HG02852 (cell line): ENCODE measurements at regions not wholly inside any gene's neighbourhood (a gene's known extent, or its start where the extent isn't known, plus 50 kb on each side); places are given as distances from the start of the nearest gene placed in this dataset.
"Not testable (repeated sequence)": the region's sequence is repeated elsewhere in the genome, so short reads cannot be mapped to it uniquely, and the experiment has no call there.

Experiments
- ATAC-seq: cut with Tn5 transposase; IDR thresholded peaks from one replicate; pipeline ENCODE4 v1.9.1; 2021; ENCODE audit warnings: mild to moderate bottlenecking, moderate library complexity; ENCODE audit not compliant: unreplicated experiment

DNA sequence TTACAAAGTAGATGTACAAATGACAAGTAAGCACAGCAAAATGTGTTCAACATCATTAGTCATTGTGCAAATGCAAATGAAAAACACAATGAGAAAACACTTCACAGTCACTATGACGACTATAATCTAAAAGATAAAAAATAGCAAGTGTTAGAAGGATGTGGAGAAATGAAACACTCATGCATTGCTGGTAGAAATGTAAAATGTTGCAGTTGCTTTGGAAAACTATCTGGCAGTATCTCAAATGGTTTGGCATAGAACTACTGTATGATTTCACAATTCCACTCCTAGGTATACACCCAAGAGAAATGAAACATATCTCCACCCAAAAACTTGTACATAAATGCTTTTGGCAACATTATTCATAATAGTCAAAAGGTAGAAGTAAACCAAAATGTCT is 459.7 kb upstream of the TRAM1L1 start:
- no peak for ATAC-seq

DNA sequence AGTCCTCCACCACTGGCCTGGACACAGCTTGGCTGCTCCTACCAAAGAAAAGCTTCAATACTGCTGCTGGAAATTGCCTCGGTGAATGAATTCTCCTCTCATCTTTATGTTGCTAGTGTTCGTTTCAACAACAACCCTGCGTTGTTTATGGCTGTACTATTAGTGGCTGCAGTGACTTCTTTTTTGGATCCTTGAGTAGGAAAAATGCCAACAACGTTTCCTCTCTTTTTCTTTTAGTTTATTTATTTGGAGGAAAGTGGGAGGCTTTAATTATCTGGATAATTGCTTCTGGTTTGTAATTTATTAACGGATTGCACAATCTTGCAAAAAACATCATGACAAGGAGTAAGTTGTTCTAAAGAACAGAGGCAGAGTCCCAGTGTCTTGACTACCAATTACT is 464.1 kb upstream of the TRAM1L1 start:
- no peak for ATAC-seq

DNA sequence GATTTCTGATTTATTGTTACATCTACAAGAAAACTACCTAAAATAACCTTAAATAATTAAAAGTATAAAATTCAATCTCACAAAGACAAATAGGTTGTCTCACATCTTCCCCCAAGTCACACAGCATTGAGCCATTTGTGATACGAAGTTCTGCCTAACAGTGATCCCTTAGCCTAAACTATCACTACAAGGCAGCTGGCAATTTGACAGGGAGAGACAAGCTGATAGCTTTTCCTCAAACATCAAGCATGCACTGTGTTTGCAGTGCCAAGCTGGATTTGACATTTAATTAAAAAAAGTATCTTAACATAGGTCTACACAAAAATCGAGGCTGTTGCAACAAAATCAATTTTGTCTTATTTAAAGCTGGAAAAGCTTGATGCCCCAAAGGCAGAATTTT is 464.7 kb upstream of the TRAM1L1 start:
- ATAC-seq: no peak

DNA sequence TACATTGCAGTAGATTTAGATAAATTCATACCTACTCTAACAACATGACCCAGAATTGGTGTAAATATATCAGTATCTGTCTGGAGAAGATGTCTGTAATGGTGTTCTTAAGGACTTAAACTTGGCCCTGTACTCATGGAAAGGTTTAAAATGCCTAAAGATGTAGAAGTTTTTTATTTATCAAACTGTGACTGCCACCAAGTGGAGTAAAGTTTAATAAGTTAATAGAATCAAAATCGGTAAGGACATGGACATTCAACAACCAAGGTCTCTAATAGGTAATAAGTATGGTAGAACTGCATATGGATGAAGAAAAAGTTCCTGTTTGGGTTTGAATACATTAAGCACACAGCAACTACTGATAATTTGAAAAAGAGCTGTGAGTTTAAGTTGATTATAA is 474.0 kb upstream of the NDST3 start:
- no peak for ATAC-seq

DNA sequence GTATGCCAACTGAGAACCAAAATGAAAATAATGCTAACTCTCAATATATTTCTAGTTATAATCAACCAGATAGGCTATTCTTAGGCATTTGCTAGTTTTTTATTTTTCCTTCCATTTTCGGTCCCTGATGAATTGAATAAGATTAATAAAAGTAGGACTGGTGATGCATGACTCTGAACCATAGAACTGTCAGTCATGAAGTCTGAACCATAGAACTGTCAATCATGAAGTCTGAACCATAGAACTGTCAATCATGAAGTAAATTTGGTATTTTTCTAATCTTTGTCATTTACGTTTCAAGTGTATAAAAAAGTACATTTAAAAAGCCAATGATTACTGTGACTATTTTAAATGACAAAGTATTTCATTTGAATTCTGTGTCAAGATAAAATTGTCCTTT is 460.2 kb upstream of the NDST3 start:
- ATAC-seq: no peak

DNA sequence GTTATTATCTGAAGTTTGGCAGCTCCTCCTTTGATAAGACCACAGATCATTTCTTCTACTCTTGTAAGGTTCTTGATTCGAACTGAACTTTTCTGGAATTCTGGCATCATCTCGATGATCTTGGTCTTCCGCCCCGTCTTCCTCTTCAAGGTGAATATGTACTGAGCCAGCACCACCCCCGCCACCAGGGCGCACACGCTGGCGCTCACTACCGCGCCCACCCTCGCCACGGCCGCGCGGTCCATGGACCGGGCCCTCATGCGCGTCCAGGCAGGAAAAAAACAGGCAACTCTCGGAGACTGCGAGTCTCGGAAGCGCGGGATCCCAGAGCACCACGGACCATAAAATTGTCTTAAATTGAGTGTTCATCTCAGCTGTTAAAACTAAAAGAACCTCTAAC is 458.4 kb upstream of the NDST3 start:
- no peak for ATAC-seq

DNA sequence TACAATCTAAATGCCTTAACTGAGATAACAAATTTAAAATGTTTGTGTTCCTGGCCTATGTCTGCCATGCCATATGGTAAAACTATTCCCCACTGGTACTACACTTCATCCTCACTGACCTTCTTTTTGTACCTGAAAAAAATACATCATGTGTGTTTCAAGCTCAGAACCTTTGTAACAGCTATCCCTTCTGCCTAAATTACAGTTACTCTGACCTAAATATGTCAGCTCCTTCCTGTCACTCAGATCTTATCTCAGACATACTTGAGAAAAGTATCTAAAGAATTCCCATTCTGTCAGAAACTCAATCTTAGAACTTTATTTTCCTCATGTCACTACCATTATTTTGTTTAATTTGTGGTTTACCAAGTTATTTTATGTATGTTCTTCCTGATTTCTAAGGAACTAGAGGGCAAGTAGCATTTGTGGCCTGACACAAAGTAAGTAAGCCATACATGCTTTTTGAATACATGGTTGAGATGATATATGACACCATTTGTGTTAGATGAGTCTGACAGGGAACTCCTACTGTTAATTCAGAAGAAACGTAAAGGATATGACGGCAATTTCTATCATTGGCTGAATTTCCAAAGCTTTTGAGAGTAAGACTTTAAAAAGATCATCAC is 456.5 kb upstream of the NDST3 start:
- no peak for ATAC-seq

DNA sequence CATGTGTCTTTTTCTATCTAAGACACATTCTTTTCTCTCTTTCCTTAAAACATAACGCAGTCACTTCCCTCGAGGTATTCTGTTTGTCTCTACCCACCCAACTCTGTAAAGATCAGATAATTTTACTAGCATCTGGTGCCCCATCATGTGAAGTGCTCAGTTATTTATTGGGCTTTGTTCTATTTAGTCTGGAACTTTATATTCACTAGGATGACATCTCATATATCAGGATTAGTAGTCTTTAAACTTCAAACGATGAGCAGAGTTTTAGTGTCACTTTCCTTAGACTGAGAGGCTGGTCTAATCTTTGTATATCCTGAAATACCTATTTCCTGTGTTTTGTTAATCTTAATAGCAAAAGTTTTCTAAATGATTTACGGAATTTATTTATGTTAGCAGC is 445.5 kb upstream of the NDST3 start:
- no peak for ATAC-seq

DNA sequence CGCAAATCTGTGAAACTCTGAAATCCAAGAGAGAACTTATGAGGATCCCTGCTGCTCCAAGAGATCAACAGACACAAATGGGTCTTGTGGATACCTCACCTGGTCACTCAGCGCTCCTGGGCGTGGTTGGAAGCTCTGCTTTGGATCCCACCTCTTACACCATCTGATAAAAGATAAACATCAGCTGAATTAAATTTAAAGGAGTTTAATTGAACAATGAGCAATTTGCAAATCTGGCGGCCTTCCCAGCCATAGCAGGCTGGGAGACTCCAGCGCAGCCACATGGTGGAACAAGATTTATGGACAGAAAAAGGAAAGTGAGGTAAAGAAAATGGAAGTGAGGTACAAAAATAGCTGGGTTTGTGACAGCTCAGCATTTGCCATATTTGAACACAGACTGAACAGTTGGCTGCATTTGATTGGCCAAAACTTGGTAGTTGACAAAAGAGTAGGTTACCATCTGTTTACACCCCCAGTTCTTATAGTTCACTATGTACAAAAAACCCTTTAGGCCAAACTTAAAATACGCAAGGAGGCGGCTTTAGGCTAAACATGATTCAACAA is 437.3 kb upstream of the NDST3 start:
- no peak for ATAC-seq

DNA sequence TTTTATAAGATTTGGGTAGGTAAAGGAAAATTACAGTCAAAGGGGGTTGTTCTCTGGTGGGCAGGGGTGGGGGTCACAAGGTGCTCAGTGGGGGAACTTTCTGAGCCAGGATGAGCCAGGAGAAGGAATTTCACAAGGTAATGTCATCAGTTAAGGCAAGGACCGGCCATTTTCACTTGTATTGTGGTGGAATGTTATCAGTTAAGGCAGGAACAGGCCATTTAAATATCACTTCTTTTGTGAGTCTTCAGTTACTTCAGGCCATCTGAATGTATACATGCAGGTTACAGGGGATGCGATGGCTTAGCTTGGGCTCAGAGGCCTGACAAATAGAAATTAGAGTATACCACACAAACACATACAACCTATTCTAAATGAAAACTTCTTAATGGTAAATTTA is 434.9 kb upstream of the NDST3 start:
- not testable (repeated sequence) for ATAC-seq

DNA sequence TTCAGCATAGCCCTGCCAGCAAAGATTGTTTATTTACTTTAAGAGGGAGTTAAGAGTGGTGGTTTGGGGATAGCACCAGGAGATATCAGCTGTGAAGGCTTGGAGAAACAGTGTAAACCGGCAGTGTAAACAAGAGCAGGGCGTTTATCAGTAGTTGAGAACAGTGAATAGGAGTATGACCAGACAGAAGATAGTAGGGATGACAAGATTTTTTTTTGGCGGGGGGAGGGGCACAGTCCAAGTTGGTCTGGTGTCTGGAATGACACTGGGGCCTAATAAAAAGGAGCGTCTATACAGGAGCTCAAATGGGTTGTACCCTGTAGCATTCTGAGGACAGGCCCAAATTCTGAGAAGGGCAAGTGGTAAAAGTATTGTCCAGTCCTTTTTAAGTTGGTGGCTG is 433.4 kb upstream of the NDST3 start:
- ATAC-seq: not testable (repeated sequence)

DNA sequence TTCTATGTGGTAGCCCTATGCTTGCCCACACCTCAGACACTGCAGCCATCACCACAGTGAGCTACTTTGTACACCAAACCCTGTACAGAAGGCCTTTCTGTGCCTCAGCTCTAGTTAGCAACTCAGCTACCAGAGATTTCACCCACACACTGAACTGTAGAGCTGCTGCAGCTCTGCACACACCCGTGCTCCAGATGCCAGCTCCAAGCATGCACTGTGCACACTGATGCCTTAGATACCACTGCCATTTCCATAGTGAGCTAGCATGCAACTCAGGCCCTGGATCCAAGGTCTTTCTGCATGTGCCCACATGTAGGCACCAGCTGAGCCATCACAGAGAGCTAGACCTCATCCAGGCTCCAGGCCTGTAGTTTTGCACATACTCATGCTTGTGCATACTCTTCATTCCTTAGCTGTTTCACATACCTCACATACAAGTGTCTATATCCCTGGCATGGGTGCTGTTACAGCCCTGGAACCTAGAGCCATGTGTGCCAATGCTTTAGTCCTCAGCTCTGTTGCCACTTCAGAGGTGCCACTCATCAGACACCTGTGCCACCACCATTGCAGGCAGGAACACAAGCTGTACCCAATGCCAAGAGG is 423.5 kb upstream of the NDST3 start:
- ATAC-seq: no peak

DNA sequence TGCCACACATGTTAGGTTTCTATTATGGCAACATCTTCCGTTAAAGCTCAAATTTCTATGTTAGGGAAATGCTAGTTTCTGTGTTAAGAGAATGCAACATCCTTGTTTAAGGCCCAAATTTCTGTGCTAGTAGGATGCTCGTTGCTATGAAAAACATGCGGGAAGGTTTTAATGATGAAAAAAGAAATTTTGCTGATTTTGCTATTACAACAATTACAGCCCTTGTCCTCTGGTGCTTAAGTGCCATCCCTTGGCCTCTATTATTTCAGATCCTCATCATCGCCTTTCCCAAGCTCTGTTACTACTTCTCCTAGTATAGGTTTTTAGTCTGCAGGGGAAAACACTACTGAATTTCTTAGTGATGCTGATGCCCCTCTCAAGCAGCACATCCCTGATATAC is 412.6 kb upstream of the NDST3 start:
- ATAC-seq: no peak

DNA sequence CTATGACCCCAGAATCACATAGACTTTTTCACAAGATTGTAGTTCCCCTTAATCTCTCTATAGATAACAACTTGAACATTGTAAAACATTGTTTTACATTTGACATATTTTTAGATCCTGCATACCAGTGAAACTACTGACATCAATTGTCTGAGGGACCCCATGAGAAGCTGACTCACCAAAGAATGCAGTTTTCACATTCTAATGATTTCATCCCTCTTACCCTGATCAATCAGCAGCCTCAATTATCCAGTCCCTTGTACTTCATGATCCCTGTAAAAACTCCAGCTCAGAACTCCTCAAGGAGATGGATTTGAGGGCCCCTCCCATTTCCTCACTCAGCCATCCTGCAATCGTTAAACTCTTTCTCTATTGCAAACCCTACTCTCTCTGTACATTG is 411.0 kb upstream of the NDST3 start:
- ATAC-seq: no peak

DNA sequence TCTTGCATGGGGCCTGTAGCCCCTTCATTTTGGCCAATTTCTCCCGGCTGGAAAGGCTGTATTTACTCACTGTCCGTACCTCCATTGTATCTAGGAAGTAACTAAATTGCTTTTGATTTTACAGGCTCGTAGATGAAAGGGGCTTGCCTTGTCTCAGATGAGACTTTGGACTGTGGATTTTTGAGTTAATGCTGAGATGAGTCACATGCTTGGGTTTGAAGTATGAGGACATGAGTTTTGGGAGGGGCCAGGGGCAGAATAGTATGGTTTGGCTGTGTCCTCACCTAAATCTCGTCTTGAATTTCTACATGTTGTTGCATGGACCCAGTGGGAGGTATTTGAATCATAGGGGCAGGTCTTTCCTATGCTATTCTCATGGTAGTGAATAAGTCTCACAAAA is 407.6 kb upstream of the NDST3 start:
- ATAC-seq: no peak

DNA sequence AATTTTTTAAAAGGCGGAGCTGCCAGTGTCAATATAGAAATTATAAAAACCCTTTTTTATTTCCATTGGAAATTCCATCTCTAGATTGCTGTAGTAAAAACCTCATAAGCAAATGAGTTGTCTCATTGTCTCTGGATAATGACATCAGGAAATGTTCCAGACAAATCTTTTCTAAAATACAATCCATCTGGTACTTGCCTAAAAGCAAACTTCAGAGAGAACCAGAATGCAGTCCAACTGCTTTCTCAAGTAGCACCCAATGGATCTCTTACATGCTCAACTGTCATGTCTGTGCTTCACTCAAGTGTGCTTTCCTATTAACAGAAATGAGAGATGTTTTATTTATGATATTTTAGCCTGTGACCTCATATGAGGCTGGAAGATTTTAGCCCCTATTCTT is 399.6 kb upstream of the NDST3 start:
- no peak for ATAC-seq

DNA sequence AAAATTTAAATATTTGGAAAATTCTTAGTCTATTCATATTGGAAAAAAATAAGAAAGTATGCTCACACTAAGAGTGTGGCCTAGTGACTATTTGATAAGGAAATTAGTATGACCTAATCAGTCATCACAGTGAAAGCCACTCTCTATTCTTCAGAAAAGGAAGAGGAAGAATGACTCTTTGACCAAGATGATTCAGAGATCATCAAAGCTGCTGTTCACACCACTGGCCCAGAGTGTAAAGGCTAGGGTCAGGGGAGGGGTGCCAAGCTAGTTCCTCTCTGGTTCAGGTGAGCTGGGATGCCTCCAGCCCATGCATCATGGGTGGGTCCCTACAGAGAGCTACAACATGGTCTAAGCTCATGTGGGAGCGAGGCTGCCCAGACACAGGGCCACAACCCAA is 396.9 kb upstream of the NDST3 start:
- ATAC-seq: no peak

DNA sequence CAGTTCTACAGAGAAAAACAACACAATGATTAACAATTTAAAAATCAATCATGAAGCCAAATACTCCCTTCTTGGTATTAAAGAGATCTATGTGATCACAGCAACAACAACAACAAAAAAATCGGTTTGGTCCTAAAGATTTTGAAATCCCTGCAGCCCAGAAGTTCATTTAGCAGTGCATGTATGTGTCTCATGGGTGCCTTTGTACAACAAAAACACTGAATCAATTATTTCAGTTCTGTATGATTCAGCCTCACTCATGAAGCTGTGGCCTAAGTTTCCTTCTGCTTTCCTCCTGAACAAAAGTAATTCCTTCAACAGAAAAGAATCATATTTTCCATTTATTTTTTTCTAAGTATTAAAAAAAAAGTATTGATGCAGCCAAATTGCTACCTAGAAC is 393.4 kb upstream of the NDST3 start:
- ATAC-seq: no peak

DNA sequence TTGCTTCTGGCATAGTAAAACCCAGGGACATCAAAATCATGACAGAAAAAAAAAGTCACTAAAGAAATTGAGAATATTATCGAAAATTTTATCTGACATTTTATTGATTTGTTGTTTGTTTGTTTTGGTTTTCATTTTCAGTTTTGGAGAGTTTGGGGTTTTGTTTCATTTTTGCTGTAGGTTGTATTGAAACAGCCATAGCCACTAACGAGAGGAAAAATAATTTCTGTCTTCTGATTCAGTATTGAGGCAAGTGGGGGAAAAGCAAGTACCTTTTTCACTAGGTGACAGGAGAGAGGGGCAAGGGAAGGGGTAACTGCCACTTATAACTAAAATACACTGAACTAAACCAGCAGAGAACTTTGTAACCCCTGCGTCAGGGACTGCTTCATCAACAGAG is 392.8 kb upstream of the NDST3 start:
- ATAC-seq: no peak

DNA sequence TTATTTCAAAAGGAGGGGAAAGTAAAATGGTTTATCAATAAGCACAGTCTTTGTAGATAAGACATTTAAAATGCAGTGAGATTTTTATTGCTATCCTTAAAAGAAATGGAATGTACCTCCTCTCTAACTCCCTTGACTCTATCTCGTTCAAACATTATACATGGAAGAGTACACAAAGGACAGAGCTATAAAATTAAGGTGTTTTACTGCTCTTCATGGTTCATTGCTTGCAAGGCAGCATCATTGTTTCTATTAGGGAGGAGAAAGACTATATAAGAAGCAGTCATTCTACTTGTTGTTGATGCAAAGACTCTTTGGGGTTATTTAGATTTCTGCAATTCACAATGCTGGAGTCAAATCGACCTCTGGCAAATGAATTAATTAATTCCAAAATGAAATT is 380.2 kb upstream of the NDST3 start:
- ATAC-seq: no peak

DNA sequence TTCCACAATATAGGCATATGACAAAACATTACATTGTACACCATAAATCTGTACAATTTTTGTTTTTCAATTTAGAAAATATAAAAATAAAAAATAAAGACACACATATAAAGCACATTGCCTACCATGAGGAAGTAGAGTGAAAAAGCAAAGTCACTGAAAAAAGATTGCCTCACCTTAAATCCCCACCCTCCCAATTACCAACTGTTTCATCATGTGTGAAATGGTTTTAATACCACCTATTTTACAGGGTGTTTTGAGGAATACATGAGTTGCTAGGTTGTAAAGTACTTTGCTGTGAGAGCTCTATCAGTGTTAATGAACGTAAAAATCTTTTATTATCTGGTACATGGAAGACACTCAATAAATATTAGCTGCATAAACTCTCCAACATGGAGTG is 373.6 kb upstream of the NDST3 start:
- no peak for ATAC-seq

DNA sequence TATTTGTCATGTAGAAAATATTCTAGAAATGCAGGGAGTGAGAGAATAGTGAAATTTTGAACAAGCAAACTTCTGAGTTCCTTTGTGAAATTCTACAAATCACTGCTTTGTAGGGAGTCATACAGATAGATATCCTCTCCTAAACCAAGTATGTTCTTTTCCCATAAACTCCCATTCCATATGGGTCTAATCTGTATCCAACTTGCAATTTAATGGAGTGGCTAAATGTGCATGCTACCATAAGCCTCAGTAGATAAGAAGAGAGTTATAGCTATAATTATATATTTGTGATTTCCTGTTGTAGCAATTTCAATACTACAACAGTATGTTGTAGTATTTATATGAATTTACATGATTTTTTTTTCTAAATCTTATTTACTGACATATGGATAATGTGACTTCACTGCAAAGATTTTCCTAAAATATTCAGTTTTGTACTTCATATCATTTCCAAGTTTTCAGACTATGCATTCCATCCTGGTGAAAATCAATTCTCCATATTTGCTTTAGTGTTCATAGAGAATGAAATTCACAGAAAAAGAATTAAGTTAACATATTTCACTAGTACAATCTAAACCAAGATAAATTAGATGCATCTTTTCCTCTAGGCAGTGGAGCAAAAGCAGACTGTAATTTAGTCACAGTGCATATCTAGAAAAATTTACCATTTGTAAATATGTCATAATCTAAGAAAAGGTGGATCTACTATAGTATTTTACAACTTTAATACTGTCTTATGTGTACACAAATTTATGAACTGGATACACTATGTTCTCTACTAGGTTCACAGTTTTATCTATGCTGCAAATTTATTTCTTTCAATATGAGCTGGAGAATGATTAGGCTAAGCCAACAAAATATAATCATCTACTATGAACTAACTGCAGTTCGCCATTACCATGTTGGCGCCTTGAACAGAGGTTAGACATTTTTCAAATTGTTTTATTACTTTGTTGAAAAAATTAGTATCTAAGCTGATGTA is 372.9 kb upstream of the NDST3 start:
- no peak for ATAC-seq
